GM06990 (cell line): ENCODE measurements at regions not wholly inside any gene's neighbourhood (a gene's known extent, or its start where the extent isn't known, plus 50 kb on each side); places are given as distances from the start of the nearest gene placed in this dataset.
"Not testable (repeated sequence)": the region's sequence is repeated elsewhere in the genome, so short reads cannot be mapped to it uniquely, and the experiment has no call there.

Experiments used
- DNase-seq: peaks from one replicate; pipeline ENCODE4 v3.0.0-alpha.2; 2011; ENCODE audit not compliant: insufficient read length; ENCODE audit errors: extremely low read depth
- H3K27me3 ChIP-seq: replicated peaks from 2 replicates; pipeline ENCODE4 v1.6.0; 2011; ENCODE audit warnings: low read length; ENCODE audit not compliant: control insufficient read depth, insufficient read depth
- H3K36me3 ChIP-seq: 2 replicates; pipeline ENCODE4 v1.5.1; 2011; ENCODE audit warnings: low read length; ENCODE audit not compliant: control insufficient read depth, insufficient read depth
- H3K4me3 ChIP-seq: replicated peaks from 2 replicates; pipeline ENCODE4 v1.5.1; 2011; ENCODE audit warnings: low read depth, mild to moderate bottlenecking, control low read depth, low read length
- CTCF ChIP-seq: IDR thresholded peaks from 2 replicates; pipeline ENCODE4 v1.5.1; 2011; ENCODE audit warnings: low read length, control low read depth, mild to moderate bottlenecking, inconsistent platforms; ENCODE audit not compliant: insufficient read depth, poor library complexity, severe bottlenecking

GRCh38 chr3:81868597-81868996, 107.2 kb upstream of the GBE1 start:
- TF ChIP-seq CTCF: no peak
- Histone ChIP-seq H3K4me3 (no peak overlapping the region), H3K36me3 (no peaks in the 10 kb centered on the region), H3K27me3 (no peaks in the 10 kb centered on the region)
- DNase-seq: no peak

GRCh38 chr3:81867875-81868274, 106.4 kb upstream of the GBE1 start:
- TF ChIP-seq CTCF: no peak
- DNase-seq: no peak
- no peak overlapping the region for H3K4me3 ChIP-seq

GRCh38 chr3:81865164-81865563, 103.7 kb upstream of the GBE1 start:
- not testable (repeated sequence) for H3K4me3 ChIP-seq, H3K27me3 ChIP-seq, DNase-seq, H3K36me3 ChIP-seq

More at GRCh38 chr3:81867875-81868274, 106.4 kb upstream of the GBE1 start:
- Histone ChIP-seq H3K27me3 (no peaks in the 10 kb centered on the region), H3K36me3 (no peaks in the 10 kb centered on the region)

GRCh38 chr3:81864272-81864671, 102.8 kb upstream of the GBE1 start:
- DNase-seq: no peak
- no peak for TF ChIP-seq CTCF
- no peaks in the 10 kb centered on the region for H3K36me3 ChIP-seq
- no peaks in the 10 kb centered on the region for H3K27me3 ChIP-seq
- no peak overlapping the region for H3K4me3 ChIP-seq

- no peaks in the 10 kb centered on the region for H3K36me3 ChIP-seq
- DNase-seq: no peak
- no peak for TF ChIP-seq CTCF
These were observed 102.3 kb upstream of the GBE1 start for GRCh38 chr3:81863756-81864155.

GRCh38 chr3:81861593-81861992, 100.1 kb upstream of the GBE1 start:
- Histone ChIP-seq H3K4me3 (no peak overlapping the region), H3K36me3 (no peaks in the 10 kb centered on the region), H3K27me3 (no peaks in the 10 kb centered on the region)
- no peak for TF ChIP-seq CTCF
- DNase-seq: no peak

More at GRCh38 chr3:81863756-81864155, 102.3 kb upstream of the GBE1 start:
- H3K27me3 ChIP-seq: no peaks in the 10 kb centered on the region
- H3K4me3 ChIP-seq: no peak overlapping the region
